BJ (cell line): ENCODE measurements at regions not wholly inside any gene's neighbourhood (a gene's known extent, or its start where the extent isn't known, plus 50 kb on each side); places are given as distances from the start of the nearest gene placed in this dataset.

Experiments used
- CTCF ChIA-PET: fragments of 350-600 bp; formaldehyde crosslinking; extraction: SDS; loops from one replicate; lab custom pipeline; 2021; ENCODE audit warnings: antibody characterized with exemption, inconsistent platforms; lab: Yijun Ruan, JAX
- POLR2A ChIA-PET: fragments of 300-600 bp; sonication (Branson Sonifier 250); formaldehyde crosslinking; extraction: SDS; loops from one replicate; lab custom pipeline; 2021; ENCODE audit warnings: antibody characterized with exemption; lab: Charles Lee
- DNase-seq: peaks from one replicate; pipeline ENCODE4 v3.0.0-alpha.2; 2011; ENCODE audit warnings: low read depth
- H3K27me3 ChIP-seq: 2 replicates; pipeline ENCODE4 v1.6.0; 2011; ENCODE audit warnings: low read length; ENCODE audit not compliant: control insufficient read depth, insufficient read depth
- H3K36me3 ChIP-seq: 2 replicates; pipeline ENCODE4 v1.5.1; 2011; ENCODE audit warnings: low read length; ENCODE audit not compliant: control insufficient read depth, insufficient read depth
- H3K4me3 ChIP-seq: 2 replicates; pipeline ENCODE4 v1.5.1; 2011; ENCODE audit warnings: low read depth, mild to moderate bottlenecking, control low read depth, low read length
- TF ChIP-seq, protein P1 (sequence below): IDR thresholded peaks from 2 replicates; pipeline ENCODE4 v1.5.1; 2011; ENCODE audit warnings: low read depth, mild to moderate bottlenecking, control low read depth, inconsistent platforms, low read length, moderate library complexity; ENCODE audit not compliant: insufficient read depth

DNA sequence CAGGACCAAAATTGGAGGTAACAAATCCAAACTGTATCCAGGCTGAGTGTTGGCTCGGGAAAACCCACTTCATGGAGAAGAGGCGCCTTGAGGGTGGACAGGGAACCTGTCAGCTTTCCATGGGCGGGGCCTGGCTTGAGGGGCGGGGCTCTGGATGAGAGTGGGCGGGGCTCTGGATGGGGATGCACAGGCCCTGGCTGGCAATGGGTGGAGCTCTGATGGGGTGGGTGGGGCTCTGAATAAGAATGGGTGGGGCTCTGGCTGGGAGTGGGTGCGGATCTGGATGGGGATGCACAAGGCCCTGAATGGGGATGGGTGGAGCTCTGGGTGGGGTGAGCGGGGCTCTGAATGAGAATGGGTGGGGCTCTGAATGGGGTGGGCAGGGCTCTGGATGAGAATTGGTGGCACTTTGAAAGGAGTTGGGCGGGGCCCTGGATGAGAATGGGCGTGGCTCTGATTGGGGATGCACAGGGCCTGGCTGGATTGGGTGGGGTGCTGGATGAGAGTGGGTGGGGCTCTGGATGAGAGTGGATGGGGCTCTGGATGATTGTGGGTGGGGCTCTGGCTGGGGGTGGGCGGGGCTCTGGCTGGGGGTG, 96.6 kb upstream of the NPTX2 start:
- ChIA-PET POLR2A (no interaction called here), CTCF (no interaction called here)
- no peaks in the 10 kb centered on the region for H3K36me3 ChIP-seq
- TF ChIP-seq, protein P1, sequence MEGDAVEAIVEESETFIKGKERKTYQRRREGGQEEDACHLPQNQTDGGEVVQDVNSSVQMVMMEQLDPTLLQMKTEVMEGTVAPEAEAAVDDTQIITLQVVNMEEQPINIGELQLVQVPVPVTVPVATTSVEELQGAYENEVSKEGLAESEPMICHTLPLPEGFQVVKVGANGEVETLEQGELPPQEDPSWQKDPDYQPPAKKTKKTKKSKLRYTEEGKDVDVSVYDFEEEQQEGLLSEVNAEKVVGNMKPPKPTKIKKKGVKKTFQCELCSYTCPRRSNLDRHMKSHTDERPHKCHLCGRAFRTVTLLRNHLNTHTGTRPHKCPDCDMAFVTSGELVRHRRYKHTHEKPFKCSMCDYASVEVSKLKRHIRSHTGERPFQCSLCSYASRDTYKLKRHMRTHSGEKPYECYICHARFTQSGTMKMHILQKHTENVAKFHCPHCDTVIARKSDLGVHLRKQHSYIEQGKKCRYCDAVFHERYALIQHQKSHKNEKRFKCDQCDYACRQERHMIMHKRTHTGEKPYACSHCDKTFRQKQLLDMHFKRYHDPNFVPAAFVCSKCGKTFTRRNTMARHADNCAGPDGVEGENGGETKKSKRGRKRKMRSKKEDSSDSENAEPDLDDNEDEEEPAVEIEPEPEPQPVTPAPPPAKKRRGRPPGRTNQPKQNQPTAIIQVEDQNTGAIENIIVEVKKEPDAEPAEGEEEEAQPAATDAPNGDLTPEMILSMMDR, result no peak
- no peak for DNase-seq
- no peaks in the 10 kb centered on the region for H3K27me3 ChIP-seq
- no peak overlapping the region for H3K4me3 ChIP-seq

DNA sequence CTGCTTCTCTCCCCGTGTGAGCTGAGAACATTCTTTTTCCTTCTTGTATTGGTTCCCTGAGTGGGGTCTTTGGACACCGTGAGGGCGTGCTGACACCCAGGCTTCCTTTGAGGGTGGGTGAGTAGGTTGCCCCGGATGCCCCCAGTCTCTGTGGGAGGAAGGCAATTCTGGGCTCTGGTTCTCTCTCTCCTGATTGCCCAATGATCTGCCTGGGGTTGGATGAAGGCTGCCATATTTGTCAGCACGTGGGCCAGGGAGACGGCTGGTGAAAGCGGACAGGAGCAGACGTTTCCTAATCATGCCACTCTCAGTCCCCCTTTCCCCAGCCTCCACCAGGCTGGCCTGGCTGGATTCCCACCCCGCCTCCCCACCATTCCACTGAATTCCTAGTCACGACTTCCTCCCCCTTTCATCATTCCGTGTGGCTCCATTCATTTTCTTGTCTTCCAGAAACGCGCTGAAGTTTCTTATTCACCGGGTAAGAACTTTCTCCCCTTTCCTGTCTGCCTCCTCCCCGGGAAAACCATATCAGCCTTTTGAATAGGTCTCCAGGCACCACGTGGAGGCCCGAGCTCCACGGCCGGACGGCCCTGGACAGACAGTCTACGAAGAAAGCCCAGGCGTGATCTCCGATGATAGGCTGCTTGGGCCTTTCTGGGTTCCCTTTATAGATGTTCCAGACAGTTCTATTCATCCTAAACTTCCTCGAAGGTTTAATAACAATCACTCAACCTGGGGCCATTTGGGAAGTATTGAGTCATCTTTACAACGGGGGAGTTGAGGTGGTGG, 98.7 kb upstream of the NPTX2 start:
- Histone ChIP-seq H3K4me3 (no peak overlapping the region), H3K27me3 (no peaks in the 10 kb centered on the region), H3K36me3 (no peaks in the 10 kb centered on the region)
- TF ChIP-seq, protein P1, result no peak
- POLR2A ChIA-PET, result no interaction called here
- CTCF ChIA-PET, result no interaction called here
- DNase-seq, result no peak

DNA sequence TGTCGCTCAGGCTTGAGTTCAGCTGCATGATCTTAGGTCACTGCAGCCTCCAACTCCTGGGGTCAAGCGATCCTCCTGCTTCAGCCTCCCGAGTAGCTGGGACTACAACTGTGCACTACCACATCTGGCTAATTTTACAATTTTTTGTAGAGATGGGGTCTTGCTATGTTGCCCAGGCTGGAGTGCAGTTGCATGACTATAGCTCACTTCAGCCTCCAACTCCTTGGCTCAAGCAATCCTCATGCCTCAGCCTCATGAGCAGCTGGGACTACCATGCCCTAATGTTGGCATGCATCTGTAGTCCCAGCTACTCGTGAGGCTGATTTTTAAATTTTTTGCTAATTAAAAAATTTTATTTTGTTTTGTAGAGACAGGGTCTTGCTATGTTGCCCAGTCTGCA, 101.9 kb upstream of the NPTX2 start:
- POLR2A ChIA-PET, result no interaction called here
- H3K36me3 ChIP-seq, result no peaks in the 10 kb centered on the region
- H3K27me3 ChIP-seq, result no peaks in the 10 kb centered on the region
- no peak overlapping the region for H3K4me3 ChIP-seq
- TF ChIP-seq, protein P1, result no peak
- DNase-seq, result no peak
- CTCF ChIA-PET, result no interaction called here

DNA sequence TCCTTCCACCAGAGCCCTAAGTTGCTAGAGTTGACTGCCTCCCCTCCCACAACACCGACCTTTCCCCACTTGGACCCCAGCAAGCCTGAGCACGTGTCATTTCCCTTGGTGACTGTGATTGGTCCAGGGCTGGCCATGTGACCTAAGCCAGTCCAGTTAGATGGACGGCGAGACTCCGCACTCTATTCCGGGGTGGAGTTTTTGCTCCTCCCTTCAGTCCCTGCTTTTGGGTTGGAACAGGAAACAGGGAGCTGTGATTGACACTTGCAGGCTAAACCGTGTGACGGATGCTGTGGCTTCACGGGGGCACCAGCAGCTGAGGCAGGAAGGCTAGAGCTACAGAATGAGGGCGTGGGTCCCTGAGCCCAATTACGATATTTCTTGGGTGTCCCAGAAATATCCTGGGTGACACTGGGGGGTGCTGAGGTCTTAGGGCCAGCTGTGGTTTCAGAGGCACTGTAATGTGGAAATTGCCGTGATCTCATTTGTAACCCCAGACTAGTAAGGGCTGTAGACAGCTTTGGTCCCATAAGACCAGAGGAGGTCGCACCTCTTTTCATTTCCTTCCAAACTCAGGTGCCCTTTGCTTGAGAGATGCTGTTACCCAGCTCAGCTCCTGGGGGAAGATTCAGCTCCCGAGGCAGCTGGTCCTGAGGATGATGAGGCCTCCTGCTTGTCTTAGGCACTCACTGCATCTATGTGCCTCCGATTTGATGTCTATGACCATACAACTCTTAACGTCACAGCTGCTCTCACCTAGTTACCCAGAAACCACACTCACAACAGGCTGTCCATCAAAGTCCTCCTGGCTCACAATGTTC, 102.7 kb upstream of the NPTX2 start:
- ChIA-PET POLR2A (no interaction called here), CTCF (no interaction called here)
- Histone ChIP-seq H3K36me3 (no peaks in the 10 kb centered on the region), H3K27me3 (no peaks in the 10 kb centered on the region), H3K4me3 (no peak overlapping the region)
- no peak for DNase-seq
- TF ChIP-seq, protein P1, result no peak

DNA sequence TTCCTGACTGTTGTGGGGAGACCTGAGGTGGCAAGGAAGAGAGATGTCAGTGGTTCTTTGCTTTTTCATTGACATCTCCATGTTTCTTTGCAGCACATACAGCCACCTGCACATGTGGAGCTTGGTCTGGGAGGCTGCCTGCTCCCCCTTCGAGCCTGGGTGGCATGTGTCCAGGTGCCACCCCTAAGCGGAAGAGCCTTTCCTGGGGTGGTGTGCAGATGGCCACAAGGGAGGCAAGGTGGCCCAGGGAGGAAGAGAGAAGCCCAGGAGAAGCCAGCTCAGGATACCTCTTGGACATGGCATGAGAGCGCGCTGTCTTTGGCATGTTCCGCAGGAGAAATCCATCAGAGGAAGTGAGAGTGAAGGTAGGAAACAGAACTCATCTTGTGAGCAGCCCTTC, 105.9 kb upstream of the NPTX2 start:
- Histone ChIP-seq H3K36me3 (no peaks in the 10 kb centered on the region), H3K27me3 (no peaks in the 10 kb centered on the region), H3K4me3 (no peak overlapping the region)
- TF ChIP-seq, protein P1, result no peak
- ChIA-PET POLR2A (no interaction called here), CTCF (no interaction called here)
- DNase-seq, result no peak
